Body of pancreas (tissue), 4 donors: ENCODE measurements at regions not wholly inside any gene's neighbourhood (a gene's known extent, or its start where the extent isn't known, plus 50 kb on each side); places are given as distances from the start of the nearest gene placed in this dataset.
A peak's percentile ranks its signal among the peaks of the same experiment; 100 is the strongest.

Experiments used
- ATAC-seq: fragments of 150-250 bp; one replicate; pipeline ENCODE4 v1.9.1; 2016
- DNase-seq, 4 donors: peaks; one replicate each; pipeline ENCODE4 v3.0.0-alpha.2; 2019
- H3K27ac ChIP-seq, 4 donors: fragments of 200-600 bp; sonication (generic); 1 replicate in 3 of 4; 2 replicates in 1 of 4; pipeline versions ENCODE4 v1.5.1 to v1.6.1; 2016 to 2019; ENCODE audit warnings: mild to moderate bottlenecking in 1 of 4, mixed read lengths in 1 of 4, moderate library complexity in 1 of 4
- H3K27me3 ChIP-seq, 2 donors: fragments of 200-600 bp; sonication (generic); one replicate each; pipeline ENCODE4 v1.6.0; 2016; ENCODE audit warnings: mild to moderate bottlenecking in 1 of 2
- H3K36me3 ChIP-seq, 2 donors: fragments of 200-600 bp; sonication (generic); replicated peaks in 1 of 2; 2 replicates each; pipeline ENCODE4 v1.5.1; 2016; ENCODE audit warnings: low read depth in 2 of 2; ENCODE audit not compliant: insufficient read depth in 1 of 2
- H3K4me1 ChIP-seq: fragments of 200-600 bp; sonication (generic); one replicate; pipeline ENCODE4 v1.6.0; 2016
- H3K4me3 ChIP-seq, 2 donors: fragments of 200-600 bp; sonication (generic); 1 replicate in 1 of 2; 2 replicates in 1 of 2; pipeline ENCODE4 v1.5.1; 2016 to 2019
- H3K9me3 ChIP-seq, 3 donors: fragments of 200-600 bp; sonication (generic); 1 replicate in 2 of 3; 2 replicates in 1 of 3; pipeline ENCODE4 v1.5.1; 2016
- CTCF ChIP-seq, 7 experiments: fragments of 450-650 bp in 4 of 7; fragments of 200-600 bp in 3 of 7; sonication (generic) in 3 of 7; IDR thresholded peaks; one replicate each; pipeline ENCODE4 v1.5.1; 2016 to 2019; ENCODE audit warnings: antibody characterized with exemption in 7 of 7
- POLR2A ChIP-seq, 3 donors: fragments of 450-650 bp; IDR thresholded peaks; one replicate each; pipeline ENCODE4 v1.6.1; 2016; ENCODE audit warnings: antibody characterized with exemption in 3 of 3, mild to moderate bottlenecking in 2 of 3
- WGBS, 2 donors: methylation state at CpG; one replicate each; pipeline ENCODE4 v1.1.5; 2017; 5-methylcytosine and 5-hydroxymethylcytosine counted together
- intact Hi-C: fragments of 100-400 bp; cut with DNase I; formaldehyde crosslinking; loops from one replicate; pipeline ENCODE4 v1.15.1; 2023

- H3K4me1 ChIP-seq, result peaks cover 11% of the 10 kb centered on the region
- H3K9me3 ChIP-seq, result no peaks in the 10 kb centered on the region
- TF ChIP-seq CTCF (IDR thresholded peaks at IDR 0.05) (no peak), POLR2A (IDR thresholded peaks at IDR 0.05) (no peak)
- no peaks in the 10 kb centered on the region for H3K27me3 ChIP-seq
- H3K27ac ChIP-seq, result no peak overlapping the region
- intact Hi-C loops, result loop anchor here (5.0 kb wide), 2 partner anchors 488 to 668 kb away; no protein-coding TSS in a partner anchor
- ATAC-seq, result no peak
- DNase-seq, result no peak
- 42 to 52% methylated on average over 2 of the region's 2 CpGs for WGBS, 2 donors
- no peaks in the 10 kb centered on the region for H3K36me3 ChIP-seq
- no peak overlapping the region for H3K4me3 ChIP-seq
Observed at GRCh38 chr2:207469943-207470729, 59.6 kb upstream of the CREB1 start.

- Histone ChIP-seq H3K27me3 (no peaks in the 10 kb centered on the region), H3K4me3 (no peak overlapping the region), H3K4me1 (peaks cover 11% of the 10 kb centered on the region), H3K27ac (no peak overlapping the region), H3K9me3 (no peaks in the 10 kb centered on the region), H3K36me3 (no peaks in the 10 kb centered on the region)
- intact Hi-C loops, result loop anchor here (5.0 kb wide), 2 partner anchors 489 to 669 kb away; no protein-coding TSS in a partner anchor
- TF ChIP-seq CTCF (IDR thresholded peaks at IDR 0.05) (no peak), POLR2A (IDR thresholded peaks at IDR 0.05) (no peak)
- DNase-seq (no peak), ATAC-seq (no peak)
- WGBS, 2 donors, result 67 to 74% methylated on average over 4 of the region's 4 CpGs
Observed at GRCh38 chr2:207471261-207471660, 58.5 kb upstream of the CREB1 start.

- ATAC-seq, result no peak
- TF ChIP-seq POLR2A (IDR thresholded peaks at IDR 0.05) (no peak), CTCF (IDR thresholded peaks at IDR 0.05) (no peak)
- 68 to 71% methylated on average over 11 of the region's 11 CpGs for WGBS, 2 donors
- Histone ChIP-seq H3K27ac (no peak overlapping the region), H3K27me3 (no peaks in the 10 kb centered on the region), H3K4me3 (no peak overlapping the region), H3K4me1 (peaks cover 11% of the 10 kb centered on the region), H3K9me3 (no peaks in the 10 kb centered on the region), H3K36me3 (no peaks in the 10 kb centered on the region)
- intact Hi-C loops, result loop anchor here (5.0 kb wide), 2 partner anchors 490 to 670 kb away; no protein-coding TSS in a partner anchor
- DNase-seq, result no peak
Observed at GRCh38 chr2:207472343-207473048, 57.3 kb upstream of the CREB1 start.

- 25 to 29% methylated on average over 9 of the region's 9 CpGs for WGBS, 2 donors
- intact Hi-C loops, result loop anchor here (5.0 kb wide), 2 partner anchors 491 to 671 kb away; no protein-coding TSS in a partner anchor
- DNase-seq, result peak; percentile 16 to 42 (median 26)
- Histone ChIP-seq H3K4me3 (no peak overlapping the region), H3K9me3 (no peaks in the 10 kb centered on the region), H3K36me3 (no peaks in the 10 kb centered on the region), H3K4me1 (peaks cover 11% of the 10 kb centered on the region), H3K27ac (no peak overlapping the region), H3K27me3 (no peaks in the 10 kb centered on the region)
- peak; percentile 48 for ATAC-seq
- TF ChIP-seq CTCF (IDR thresholded peaks at IDR 0.05) (peak in 6 of 7 experiments; percentile 5 to 39 (median 34)), POLR2A (IDR thresholded peaks at IDR 0.05) (no peak)
Observed at GRCh38 chr2:207473049-207473930, 56.5 kb upstream of the CREB1 start.
